Panc1 (cell line): ENCODE measurements at regions not wholly inside any gene's neighbourhood (a gene's known extent, or its start where the extent isn't known, plus 50 kb on each side); places are given as distances from the start of the nearest gene placed in this dataset.

Source experiments
- CTCF ChIP-seq: fragments of 450-650 bp; IDR thresholded peaks from 2 replicates; pipeline ENCODE4 v1.5.1; 2017; ENCODE audit warnings: mild to moderate bottlenecking
- SIN3A ChIP-seq: IDR thresholded peaks from 2 replicates; pipeline ENCODE4 v1.6.1; 2012; ENCODE audit warnings: low read depth, mild to moderate bottlenecking, low read length, moderate library complexity, borderline replicate concordance; ENCODE audit not compliant: insufficient read depth

- TF ChIP-seq CTCF (peak; percentile 68; the same call in 1 of the 2 replicates), SIN3A (no peak)
Observed at GRCh38 chr1:47529520-47530098, 91.8 kb downstream of the FOXD2 start.
